Umbilical cord (tissue), 1 donor: ENCODE measurements at regions not wholly inside any gene's neighbourhood (a gene's known extent, or its start where the extent isn't known, plus 50 kb on each side); places are given as distances from the start of the nearest gene placed in this dataset.

Experiments
- DNase-seq: peaks from one replicate; pipeline ENCODE4 v3.0.0-alpha.2; 2015; ENCODE audit warnings: low spot score

GRCh38 chr1:87508247-87508787 lies 179.6 kb downstream of the LMO4 start:
- peak; percentile 64 for DNase-seq

GRCh38 chr1:87510540-87510939 lies 181.9 kb downstream of the LMO4 start:
- no peak for DNase-seq

- no peak for DNase-seq
Measured at GRCh38 chr1:87511449-87511848, 182.8 kb downstream of the LMO4 start.

- DNase-seq = peak; percentile 71
Measured at GRCh38 chr1:87512431-87512830, 183.8 kb downstream of the LMO4 start.

- DNase-seq = peak; percentile 67
Measured at GRCh38 chr1:87513255-87513654, 184.6 kb downstream of the LMO4 start.

GRCh38 chr1:87513966-87514660 lies 185.4 kb downstream of the LMO4 start:
- DNase-seq = peak; percentile 68

- DNase-seq = peak; percentile 69
Measured at GRCh38 chr1:87515781-87516180, 187.1 kb downstream of the LMO4 start.

- DNase-seq = no peak
Measured at GRCh38 chr1:87518794-87519193, 190.1 kb downstream of the LMO4 start.

- DNase-seq = no peak
Measured at GRCh38 chr1:87521452-87521851, 192.8 kb downstream of the LMO4 start.

- DNase-seq = no peak
Measured at GRCh38 chr1:87523466-87523865, 194.8 kb downstream of the LMO4 start.

GRCh38 chr1:87524021-87524754 lies 195.5 kb downstream of the LMO4 start:
- no peak for DNase-seq

GRCh38 chr1:87528754-87529517 lies 200.3 kb downstream of the LMO4 start:
- no peak for DNase-seq

- DNase-seq = no peak
Measured at GRCh38 chr1:87530042-87530807, 201.5 kb downstream of the LMO4 start.

- peak; percentile 76 for DNase-seq
Measured at GRCh38 chr1:87535551-87535950, 206.9 kb downstream of the LMO4 start.

- DNase-seq = no peak
Measured at GRCh38 chr1:87539147-87539546, 210.5 kb downstream of the LMO4 start.

GRCh38 chr1:87542697-87543096 lies 214.0 kb downstream of the LMO4 start:
- no peak for DNase-seq

- no peak for DNase-seq
Measured at GRCh38 chr1:87549738-87550137, 221.1 kb downstream of the LMO4 start.

GRCh38 chr1:87553511-87553910 lies 224.8 kb downstream of the LMO4 start:
- peak; percentile 95 for DNase-seq

GRCh38 chr1:87555366-87555765 lies 226.7 kb downstream of the LMO4 start:
- DNase-seq = no peak

GRCh38 chr1:87556326-87556725 lies 227.6 kb downstream of the LMO4 start:
- no peak for DNase-seq

- peak; percentile 77 for DNase-seq
Measured at GRCh38 chr1:87558921-87559320, 230.2 kb downstream of the LMO4 start.
